Keratinocyte (primary cell): ENCODE measurements at regions not wholly inside any gene's neighbourhood (a gene's known extent, or its start where the extent isn't known, plus 50 kb on each side); places are given as distances from the start of the nearest gene placed in this dataset.

Experiments
- DNase-seq: peaks from one replicate; pipeline ENCODE4 v3.0.0-alpha.2; 2011; ENCODE audit warnings: low read depth, missing footprints, low spot score
- FAIRE-seq: peaks from 2 replicates; lab custom pipeline; 2011; peaks lifted over from hg19 to GRCh38; lab: Jason Lieb, UNC
- H2AFZ ChIP-seq: 2 replicates; pipeline ENCODE4 v1.6.0; 2012; ENCODE audit warnings: low read length, control low read depth, inconsistent platforms; ENCODE audit not compliant: control insufficient read depth
- H3K27ac ChIP-seq: 2 replicates; pipeline ENCODE4 v1.5.1; 2011; ENCODE audit warnings: low read length; ENCODE audit not compliant: control insufficient read depth, insufficient read depth
- H3K27me3 ChIP-seq: 3 replicates; pipeline ENCODE4 v1.6.0; 2011; ENCODE audit warnings: low read length; ENCODE audit not compliant: control insufficient read depth, insufficient read depth; ENCODE audit errors: extremely low read depth
- H3K36me3 ChIP-seq, 2 experiments: 2 replicates in 1 of 2; 3 replicates in 1 of 2; pipeline ENCODE4 v1.5.1; 2011; ENCODE audit warnings: low read length in 2 of 2, mild to moderate bottlenecking in 1 of 2; ENCODE audit not compliant: control insufficient read depth in 2 of 2, insufficient read depth in 2 of 2; ENCODE audit errors: extremely low read depth in 1 of 2
- H3K4me1 ChIP-seq: 3 replicates; pipeline ENCODE4 v1.5.1; 2011; ENCODE audit warnings: low read length; ENCODE audit not compliant: control insufficient read depth, insufficient read depth; ENCODE audit errors: extremely low read depth
- H3K4me2 ChIP-seq: 3 replicates; pipeline ENCODE4 v1.6.0; 2011; ENCODE audit warnings: low read depth, low read length; ENCODE audit not compliant: control insufficient read depth, insufficient read depth; ENCODE audit errors: extremely low read depth
- H3K4me3 ChIP-seq, 3 experiments: fragments of 200-600 bp in 1 of 3; sonication (generic) in 1 of 3; 2 replicates in 2 of 3; 3 replicates in 1 of 3; pipeline ENCODE4 v1.5.1; 2011 to 2016; ENCODE audit warnings: low read length in 3 of 3, mild to moderate bottlenecking in 3 of 3, control low read depth in 2 of 3, inconsistent platforms in 1 of 3, low read depth in 1 of 3, mixed read lengths in 1 of 3, mixed run types in 1 of 3, moderate library complexity in 1 of 3; ENCODE audit not compliant: control insufficient read depth in 2 of 3, insufficient read depth in 2 of 3; ENCODE audit errors: extremely low read depth in 1 of 3
- H3K79me2 ChIP-seq: 2 replicates; pipeline ENCODE4 v1.6.0; 2012; ENCODE audit warnings: low read length; ENCODE audit not compliant: control insufficient read depth, insufficient read depth
- H3K9ac ChIP-seq: 3 replicates; pipeline ENCODE4 v1.6.0; 2011; ENCODE audit warnings: low read length; ENCODE audit not compliant: control insufficient read depth, insufficient read depth; ENCODE audit errors: extremely low read depth
- H3K9me1 ChIP-seq: 3 replicates; pipeline ENCODE4 v1.6.0; 2011; ENCODE audit warnings: low read length; ENCODE audit not compliant: control insufficient read depth, insufficient read depth; ENCODE audit errors: extremely low read depth
- H3K9me3 ChIP-seq: 2 replicates; pipeline ENCODE4 v1.5.1; 2012; ENCODE audit warnings: low read depth, low read length; ENCODE audit not compliant: control insufficient read depth
- H4K20me1 ChIP-seq: 3 replicates; pipeline ENCODE4 v1.6.0; 2011; ENCODE audit warnings: low read length; ENCODE audit not compliant: control insufficient read depth, insufficient read depth; ENCODE audit errors: extremely low read depth
- CTCF ChIP-seq, 3 experiments: IDR thresholded peaks in 1 of 3; conservative IDR thresholded peaks in 1 of 3; optimal IDR thresholded peaks in 1 of 3; 2 replicates in 2 of 3; 3 replicates in 1 of 3; pipeline versions ENCODE3 to v1.5.1; 2011; ENCODE audit warnings: low read length in 3 of 3, mild to moderate bottlenecking in 3 of 3, moderate library complexity in 2 of 3, control low read depth in 1 of 3, inconsistent platforms in 1 of 3; ENCODE audit not compliant: insufficient read depth in 2 of 3; ENCODE audit errors: extremely low read depth in 1 of 3
- EZH2 ChIP-seq: IDR thresholded peaks from one replicate; pipeline ENCODE4 v1.6.1; 2012; ENCODE audit warnings: inconsistent platforms, mild to moderate bottlenecking, low read length, moderate library complexity
- dilution Hi-C: fragments of 300-500 bp; cut with MboI; formaldehyde crosslinking; loops from one replicate; pipeline ENCODE4 v1.7.0; 2020; ENCODE audit warnings: low sequenced_read_pairs; ENCODE audit not compliant: extremely low pct_ligation_motif_present

GRCh38 chr17:83175822-83176622 lies 96.6 kb downstream of the METRNL start:
- no peak overlapping the region for H3K27ac ChIP-seq

GRCh38 chr17:83176623-83177583 lies 97.5 kb downstream of the METRNL start:
- TF ChIP-seq CTCF (optimal IDR thresholded peaks at IDR 0.05 in 1 of 3, IDR thresholded peaks at IDR 0.05 in 1 of 3, conservative IDR thresholded peaks at IDR 0.05 in 1 of 3; ENCODE audit: extremely low read depth in 1 of 3, insufficient read depth in 2 of 3, low read length in 3 of 3) (no peak), EZH2 (no peak)
- Histone ChIP-seq H3K27me3 (peaks cover 11% of the 10 kb centered on the region), H3K4me2 (no peak overlapping the region), H4K20me1 (peaks cover 2% of the 10 kb centered on the region), H3K9me1 (no peaks in the 10 kb centered on the region), H3K27ac (no peak overlapping the region), H3K9me3 (no peaks in the 10 kb centered on the region), H3K79me2 (no peaks in the 10 kb centered on the region), H3K9ac (no peak overlapping the region), H3K36me3 (no peaks in the 10 kb centered on the region), H2AFZ (no peak overlapping the region), H3K4me1 (no peaks in the 10 kb centered on the region), H3K4me3 (no peak overlapping the region)
- DNase-seq: no peak
- FAIRE-seq: no peak
- dilution Hi-C loops: no loop called here

More at GRCh38 chr17:83175822-83176622, 96.6 kb downstream of the METRNL start:
- dilution Hi-C loops: no loop called here
- no peaks in the 10 kb centered on the region for H3K9me3 ChIP-seq
- H4K20me1 ChIP-seq: peaks cover 2% of the 10 kb centered on the region
- peaks cover 14% of the 10 kb centered on the region for H3K27me3 ChIP-seq
- H3K4me3 ChIP-seq: no peak overlapping the region
- no peak overlapping the region for H3K4me2 ChIP-seq
- no peak for TF ChIP-seq CTCF (optimal IDR thresholded peaks at IDR 0.05 in 1 of 3, IDR thresholded peaks at IDR 0.05 in 1 of 3, conservative IDR thresholded peaks at IDR 0.05 in 1 of 3; ENCODE audit: extremely low read depth in 1 of 3, insufficient read depth in 2 of 3, low read length in 3 of 3)
- TF ChIP-seq EZH2: no peak
- no peaks in the 10 kb centered on the region for H3K79me2 ChIP-seq
- no peaks in the 10 kb centered on the region for H3K9me1 ChIP-seq
- no peak overlapping the region for H3K9ac ChIP-seq
- H2AFZ ChIP-seq: no peak overlapping the region
- DNase-seq (no peak), FAIRE-seq (no peak)
- H3K36me3 ChIP-seq: no peaks in the 10 kb centered on the region
- no peaks in the 10 kb centered on the region for H3K4me1 ChIP-seq
